ENCODE measurements at regions not wholly inside any gene's neighbourhood (a gene's known extent, or its start where the extent isn't known, plus 50 kb on each side); places are given as distances from the start of the nearest gene placed in this dataset.

- H3K4me3 Mint-ChIP-seq (ENCODE audit: unreplicated experiment), result no peak overlapping the region
- H3K27me3 Mint-ChIP-seq (ENCODE audit: unreplicated experiment), result no peaks in the 10 kb centered on the region
- no peaks in the 10 kb centered on the region for H3K9me3 Mint-ChIP-seq (ENCODE audit: unreplicated experiment)
- DNase-seq (ENCODE audit: low spot score), result no peak
- no peaks in the 10 kb centered on the region for H3K36me3 Mint-ChIP-seq (ENCODE audit: low read depth, unreplicated experiment)
- H3K4me1 Mint-ChIP-seq (ENCODE audit: unreplicated experiment), result no peaks in the 10 kb centered on the region
- no peak overlapping the region for H3K27ac Mint-ChIP-seq (ENCODE audit: unreplicated experiment)
- TF ChIP-seq, protein P1, sequence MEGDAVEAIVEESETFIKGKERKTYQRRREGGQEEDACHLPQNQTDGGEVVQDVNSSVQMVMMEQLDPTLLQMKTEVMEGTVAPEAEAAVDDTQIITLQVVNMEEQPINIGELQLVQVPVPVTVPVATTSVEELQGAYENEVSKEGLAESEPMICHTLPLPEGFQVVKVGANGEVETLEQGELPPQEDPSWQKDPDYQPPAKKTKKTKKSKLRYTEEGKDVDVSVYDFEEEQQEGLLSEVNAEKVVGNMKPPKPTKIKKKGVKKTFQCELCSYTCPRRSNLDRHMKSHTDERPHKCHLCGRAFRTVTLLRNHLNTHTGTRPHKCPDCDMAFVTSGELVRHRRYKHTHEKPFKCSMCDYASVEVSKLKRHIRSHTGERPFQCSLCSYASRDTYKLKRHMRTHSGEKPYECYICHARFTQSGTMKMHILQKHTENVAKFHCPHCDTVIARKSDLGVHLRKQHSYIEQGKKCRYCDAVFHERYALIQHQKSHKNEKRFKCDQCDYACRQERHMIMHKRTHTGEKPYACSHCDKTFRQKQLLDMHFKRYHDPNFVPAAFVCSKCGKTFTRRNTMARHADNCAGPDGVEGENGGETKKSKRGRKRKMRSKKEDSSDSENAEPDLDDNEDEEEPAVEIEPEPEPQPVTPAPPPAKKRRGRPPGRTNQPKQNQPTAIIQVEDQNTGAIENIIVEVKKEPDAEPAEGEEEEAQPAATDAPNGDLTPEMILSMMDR (IDR thresholded peaks at IDR 0.05; ENCODE audit: unreplicated experiment), result no peak
Observed at GRCh38 chr2:14016289-14016955, 616.1 kb upstream of the LRATD1 start.

DNA sequence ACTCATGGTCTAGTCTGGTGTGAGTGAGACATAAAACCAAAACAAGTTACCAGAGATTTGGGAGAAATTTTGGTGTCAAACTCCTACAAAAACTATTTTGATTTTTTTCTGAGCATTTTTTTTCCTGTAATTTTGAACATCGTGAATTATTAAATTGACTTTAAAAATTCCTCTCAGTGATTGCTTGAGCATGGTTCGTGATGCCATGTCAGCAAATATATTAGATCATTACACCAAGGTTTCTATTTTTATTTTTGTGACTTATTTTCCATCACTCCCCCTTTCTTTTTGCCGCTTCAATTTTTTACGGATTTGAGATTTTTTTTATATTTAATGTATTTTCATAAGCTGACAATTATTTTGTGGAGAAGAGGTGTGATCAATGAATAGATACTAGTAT, 613.9 kb upstream of the LRATD1 start:
- Mint-ChIP-seq H3K4me1 (ENCODE audit: unreplicated experiment) (no peaks in the 10 kb centered on the region), H3K36me3 (ENCODE audit: low read depth, unreplicated experiment) (no peaks in the 10 kb centered on the region), H3K27me3 (ENCODE audit: unreplicated experiment) (no peaks in the 10 kb centered on the region), H3K4me3 (ENCODE audit: unreplicated experiment) (no peak overlapping the region), H3K27ac (ENCODE audit: unreplicated experiment) (no peak overlapping the region), H3K9me3 (ENCODE audit: unreplicated experiment) (no peaks in the 10 kb centered on the region)
- TF ChIP-seq, protein P1 (IDR thresholded peaks at IDR 0.05; ENCODE audit: unreplicated experiment), result no peak
- no peak for DNase-seq (ENCODE audit: low spot score)

GRCh38 chr2:14023558-14023957, 609.0 kb upstream of the LRATD1 start:
- no peak overlapping the region for H3K27ac Mint-ChIP-seq (ENCODE audit: unreplicated experiment)
- TF ChIP-seq, protein P1 (IDR thresholded peaks at IDR 0.05; ENCODE audit: unreplicated experiment), result no peak
- H3K36me3 Mint-ChIP-seq (ENCODE audit: low read depth, unreplicated experiment), result no peaks in the 10 kb centered on the region
- DNase-seq (ENCODE audit: low spot score), result no peak
- no peaks in the 10 kb centered on the region for H3K27me3 Mint-ChIP-seq (ENCODE audit: unreplicated experiment)
- H3K4me3 Mint-ChIP-seq (ENCODE audit: unreplicated experiment), result no peak overlapping the region
- no peaks in the 10 kb centered on the region for H3K4me1 Mint-ChIP-seq (ENCODE audit: unreplicated experiment)
- no peaks in the 10 kb centered on the region for H3K9me3 Mint-ChIP-seq (ENCODE audit: unreplicated experiment)

- Mint-ChIP-seq H3K27ac (ENCODE audit: unreplicated experiment) (no peak overlapping the region), H3K9me3 (ENCODE audit: unreplicated experiment) (no peaks in the 10 kb centered on the region), H3K27me3 (ENCODE audit: unreplicated experiment) (peaks cover 2% of the 10 kb centered on the region), H3K4me1 (ENCODE audit: unreplicated experiment) (peaks cover 9% of the 10 kb centered on the region), H3K4me3 (ENCODE audit: unreplicated experiment) (no peak overlapping the region), H3K36me3 (ENCODE audit: low read depth, unreplicated experiment) (no peaks in the 10 kb centered on the region)
- DNase-seq (ENCODE audit: low spot score), result no peak
- TF ChIP-seq, protein P1 (IDR thresholded peaks at IDR 0.05; ENCODE audit: unreplicated experiment), result no peak
Observed at GRCh38 chr2:14039134-14039533, 593.4 kb upstream of the LRATD1 start.

- Mint-ChIP-seq H3K4me3 (ENCODE audit: unreplicated experiment) (no peak overlapping the region), H3K9me3 (ENCODE audit: unreplicated experiment) (no peaks in the 10 kb centered on the region), H3K4me1 (ENCODE audit: unreplicated experiment) (no peaks in the 10 kb centered on the region), H3K27me3 (ENCODE audit: unreplicated experiment) (no peaks in the 10 kb centered on the region), H3K36me3 (ENCODE audit: low read depth, unreplicated experiment) (no peaks in the 10 kb centered on the region), H3K27ac (ENCODE audit: unreplicated experiment) (no peak overlapping the region)
- DNase-seq (ENCODE audit: low spot score), result no peak
- TF ChIP-seq, protein P1 (IDR thresholded peaks at IDR 0.05; ENCODE audit: unreplicated experiment), result no peak
Observed at GRCh38 chr2:14047491-14047890, 585.0 kb upstream of the LRATD1 start.
